ENCODE measurements at regions not wholly inside any gene's neighbourhood (a gene's known extent, or its start where the extent isn't known, plus 50 kb on each side); places are given as distances from the start of the nearest gene placed in this dataset.
"Not testable (repeated sequence)": the region's sequence is repeated elsewhere in the genome, so short reads cannot be mapped to it uniquely, and the experiment has no call there.

- Histone ChIP-seq H3K4me3 (ENCODE audit: low read depth, low read length) (no peak overlapping the region), H3K27ac (ENCODE audit: low read depth) (no peak overlapping the region), H3K4me1 (ENCODE audit: insufficient read depth) (no peaks in the 10 kb centered on the region), H3K36me3 (ENCODE audit: insufficient read depth) (no peaks in the 10 kb centered on the region)
- no peak for DNase-seq (ENCODE audit: extremely low spot score)
- 83% methylated on average over 2 of the region's 2 CpGs for WGBS
Observed at GRCh38 chr3:107920538-107920937, 170.3 kb downstream of the CD47 start.

- no peaks in the 10 kb centered on the region for H3K36me3 ChIP-seq (ENCODE audit: insufficient read depth)
- 77% methylated on average over 3 of the region's 3 CpGs for WGBS
- H3K4me3 ChIP-seq (ENCODE audit: low read depth, low read length): no peak overlapping the region
- no peak overlapping the region for H3K27ac ChIP-seq (ENCODE audit: low read depth)
- no peak for DNase-seq (ENCODE audit: extremely low spot score)
- H3K4me1 ChIP-seq (ENCODE audit: insufficient read depth): no peaks in the 10 kb centered on the region
Observed at GRCh38 chr3:107919239-107919638, 171.6 kb downstream of the CD47 start.

GRCh38 chr3:107916171-107916570 is 174.7 kb downstream of the CD47 start:
- no peak for DNase-seq (ENCODE audit: extremely low spot score)
- no peak overlapping the region for H3K4me3 ChIP-seq (ENCODE audit: low read depth, low read length)
- 75% methylated on average over 6 of the region's 6 CpGs for WGBS

DNA sequence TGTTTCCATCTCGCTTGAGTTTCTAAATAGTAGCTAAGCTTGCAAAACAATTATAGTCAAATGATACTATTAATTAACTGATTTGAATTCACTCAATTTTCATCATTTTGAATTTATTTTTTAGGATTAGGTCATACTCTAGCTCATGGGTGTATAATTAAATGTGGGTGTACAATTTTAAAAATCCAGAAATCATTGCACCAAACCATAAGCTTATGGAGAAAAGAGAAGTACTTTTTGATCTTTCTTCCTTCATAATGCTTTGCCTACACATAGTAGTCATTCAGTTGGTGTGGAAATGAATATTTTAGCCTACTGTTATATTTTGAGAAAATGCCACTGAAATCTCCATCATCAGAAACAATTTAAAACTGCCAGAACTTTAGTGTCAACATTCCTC is 175.1 kb downstream of the CD47 start:
- no peak for DNase-seq (ENCODE audit: extremely low spot score)
- H3K27ac ChIP-seq (ENCODE audit: low read depth): no peak overlapping the region
- no peak overlapping the region for H3K4me3 ChIP-seq (ENCODE audit: low read depth, low read length)
- 99% methylated on average over 1 of the region's 1 CpG for WGBS
- no peaks in the 10 kb centered on the region for H3K36me3 ChIP-seq (ENCODE audit: insufficient read depth)
- no peaks in the 10 kb centered on the region for H3K4me1 ChIP-seq (ENCODE audit: insufficient read depth)

More at GRCh38 chr3:107916171-107916570, 174.7 kb downstream of the CD47 start:
- no peak overlapping the region for H3K27ac ChIP-seq (ENCODE audit: low read depth)
- H3K36me3 ChIP-seq (ENCODE audit: insufficient read depth): no peaks in the 10 kb centered on the region
- H3K4me1 ChIP-seq (ENCODE audit: insufficient read depth): no peaks in the 10 kb centered on the region

GRCh38 chr3:107913701-107914100 is 177.1 kb downstream of the CD47 start:
- Histone ChIP-seq H3K27ac (ENCODE audit: low read depth) (no peak overlapping the region), H3K4me1 (ENCODE audit: insufficient read depth) (no peaks in the 10 kb centered on the region), H3K4me3 (ENCODE audit: low read depth, low read length) (no peak overlapping the region), H3K36me3 (ENCODE audit: insufficient read depth) (no peaks in the 10 kb centered on the region)
- DNase-seq (ENCODE audit: extremely low spot score): no peak

GRCh38 chr3:107911337-107912000 is 179.4 kb downstream of the CD47 start:
- Histone ChIP-seq H3K36me3 (ENCODE audit: insufficient read depth) (no peaks in the 10 kb centered on the region), H3K4me3 (ENCODE audit: low read depth, low read length) (no peak overlapping the region), H3K27ac (ENCODE audit: low read depth) (no peak overlapping the region), H3K4me1 (ENCODE audit: insufficient read depth) (no peaks in the 10 kb centered on the region)
- DNase-seq (ENCODE audit: extremely low spot score): no peak
- 76% methylated on average over 3 of the region's 3 CpGs for WGBS

GRCh38 chr3:107910713-107911259 is 180.0 kb downstream of the CD47 start:
- WGBS: 66% methylated on average over 4 of the region's 4 CpGs
- no peak overlapping the region for H3K4me3 ChIP-seq (ENCODE audit: low read depth, low read length)
- no peak overlapping the region for H3K27ac ChIP-seq (ENCODE audit: low read depth)
- DNase-seq (ENCODE audit: extremely low spot score): no peak
- H3K36me3 ChIP-seq (ENCODE audit: insufficient read depth): no peaks in the 10 kb centered on the region
- no peaks in the 10 kb centered on the region for H3K4me1 ChIP-seq (ENCODE audit: insufficient read depth)

DNA sequence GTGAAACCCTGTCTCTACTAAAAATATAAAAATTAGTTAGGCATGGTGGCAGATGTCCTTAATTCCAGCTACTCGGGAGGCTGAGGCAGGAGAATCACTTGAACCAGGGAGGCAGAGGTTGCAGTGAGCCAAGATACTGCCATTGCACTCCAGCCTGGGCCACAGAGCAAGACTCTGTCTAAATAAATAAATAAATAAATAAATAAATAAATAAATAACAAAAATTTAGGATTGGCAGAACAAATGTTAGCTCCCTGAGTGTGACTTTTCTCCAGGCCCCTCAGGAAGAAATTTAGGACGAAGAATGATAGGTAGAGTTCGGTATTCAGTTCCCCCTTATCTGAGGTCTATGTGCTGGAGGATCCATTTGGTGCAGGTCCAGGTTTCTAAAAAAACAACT is 181.2 kb downstream of the CD47 start:
- H3K27ac ChIP-seq (ENCODE audit: low read depth); H3K4me3 ChIP-seq (ENCODE audit: low read depth, low read length); H3K4me1 ChIP-seq (ENCODE audit: insufficient read depth); H3K36me3 ChIP-seq (ENCODE audit: insufficient read depth); DNase-seq (ENCODE audit: extremely low spot score): not testable (repeated sequence)
- WGBS: 84% methylated on average over 3 of the region's 3 CpGs

- H3K4me1 ChIP-seq (ENCODE audit: insufficient read depth): no peaks in the 10 kb centered on the region
- no peak overlapping the region for H3K4me3 ChIP-seq (ENCODE audit: low read depth, low read length)
- no peak overlapping the region for H3K27ac ChIP-seq (ENCODE audit: low read depth)
- no peaks in the 10 kb centered on the region for H3K36me3 ChIP-seq (ENCODE audit: insufficient read depth)
- no peak for DNase-seq (ENCODE audit: extremely low spot score)
Observed at GRCh38 chr3:107907996-107908395, 182.8 kb downstream of the CD47 start.

- Histone ChIP-seq H3K4me1 (ENCODE audit: insufficient read depth) (no peaks in the 10 kb centered on the region), H3K27ac (ENCODE audit: low read depth) (no peak overlapping the region), H3K4me3 (ENCODE audit: low read depth, low read length) (no peak overlapping the region), H3K36me3 (ENCODE audit: insufficient read depth) (no peaks in the 10 kb centered on the region)
- 31% methylated on average over 6 of the region's 6 CpGs for WGBS
- no peak for DNase-seq (ENCODE audit: extremely low spot score)
Observed at GRCh38 chr3:107904536-107905066, 186.2 kb downstream of the CD47 start.

DNA sequence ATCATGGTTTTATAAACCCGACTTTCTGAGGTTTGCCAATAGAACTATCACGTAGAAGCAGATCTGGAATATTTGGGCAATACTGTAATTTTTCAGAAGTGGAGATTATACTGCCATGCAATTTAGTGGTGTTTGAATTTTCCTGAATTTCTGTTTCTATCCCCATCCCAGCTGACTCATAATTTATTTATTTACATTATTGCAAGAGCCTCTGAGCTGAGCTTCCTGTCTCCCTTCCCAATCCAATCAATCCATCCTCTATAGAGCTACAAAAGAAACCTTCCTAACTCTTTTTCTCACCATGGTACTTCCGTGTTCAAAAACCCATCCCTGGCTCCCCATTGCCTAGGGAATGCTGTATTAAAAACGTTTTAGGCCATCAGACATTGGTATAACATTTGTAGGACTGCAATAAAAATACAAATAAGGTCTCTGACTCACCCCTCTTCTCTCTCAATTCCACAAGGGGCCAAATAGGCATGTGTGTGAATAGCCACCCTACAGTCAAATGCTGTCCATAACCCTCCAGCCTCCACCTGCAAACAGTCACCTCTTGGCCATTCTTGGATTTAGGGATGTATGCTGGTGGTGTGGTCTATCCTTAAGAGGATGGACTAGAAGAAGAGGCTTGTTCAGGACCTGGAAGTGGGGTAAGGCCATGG is 190.7 kb downstream of the CD47 start:
- Histone ChIP-seq H3K4me1 (ENCODE audit: insufficient read depth) (no peaks in the 10 kb centered on the region), H3K27ac (ENCODE audit: low read depth) (no peak overlapping the region), H3K4me3 (ENCODE audit: low read depth, low read length) (no peak overlapping the region), H3K36me3 (ENCODE audit: insufficient read depth) (no peaks in the 10 kb centered on the region)
- DNase-seq (ENCODE audit: extremely low spot score): no peak
- WGBS: 77% methylated on average over 4 of the region's 4 CpGs

DNA sequence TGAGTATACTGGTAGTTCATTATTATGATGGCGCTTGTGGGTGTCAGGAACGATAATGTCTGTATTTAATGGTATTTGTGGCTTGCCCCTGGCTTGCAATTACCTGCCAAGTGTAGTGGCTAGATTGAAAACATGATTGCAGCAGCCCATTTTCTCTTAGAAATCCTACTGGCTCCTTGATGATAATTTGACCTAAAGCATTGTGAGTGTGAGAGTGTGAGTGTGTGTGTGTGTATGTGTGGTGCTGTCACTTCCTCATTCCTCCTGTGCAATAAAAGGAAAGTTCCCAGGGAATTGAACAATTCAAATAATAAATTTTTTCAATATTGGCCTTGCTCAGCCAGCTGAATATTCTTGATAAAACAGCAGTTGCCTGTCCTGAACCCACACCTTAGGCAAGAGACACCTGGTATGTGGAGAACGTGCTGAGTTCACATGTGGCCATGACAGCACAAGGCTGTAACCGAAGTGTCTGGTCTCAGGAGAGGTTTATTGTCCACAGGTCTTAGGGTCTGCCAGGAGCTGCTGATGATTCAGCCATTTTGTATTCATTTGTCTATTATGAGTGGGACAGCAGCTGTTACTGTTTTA is 193.3 kb downstream of the CD47 start:
- H3K36me3 ChIP-seq (ENCODE audit: insufficient read depth): no peaks in the 10 kb centered on the region
- H3K27ac ChIP-seq (ENCODE audit: low read depth): no peak overlapping the region
- WGBS: 52% methylated on average over 4 of the region's 4 CpGs
- no peak for DNase-seq (ENCODE audit: extremely low spot score)
- H3K4me1 ChIP-seq (ENCODE audit: insufficient read depth): no peaks in the 10 kb centered on the region
- H3K4me3 ChIP-seq (ENCODE audit: low read depth, low read length): no peak overlapping the region

DNA sequence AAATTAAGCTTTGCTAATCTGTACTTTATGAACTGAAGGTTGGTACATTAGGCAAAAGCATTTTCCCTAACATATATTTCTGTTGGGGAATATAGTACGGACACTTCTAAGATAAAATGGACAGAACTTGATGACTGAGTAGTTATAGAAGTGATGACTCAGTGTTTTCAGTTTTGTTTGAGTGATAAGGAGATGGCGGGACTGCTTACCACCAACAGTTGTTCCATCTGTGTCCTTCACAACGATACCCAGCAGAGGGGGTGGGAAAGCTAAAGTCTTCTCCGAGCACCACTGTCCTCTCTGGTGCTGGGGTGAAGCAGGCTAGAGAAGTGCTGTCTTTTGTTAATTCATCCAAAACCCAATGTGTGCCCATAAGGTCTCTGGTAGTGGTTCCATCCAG is 195.8 kb downstream of the CD47 start:
- DNase-seq (ENCODE audit: extremely low spot score): no peak
- Histone ChIP-seq H3K4me3 (ENCODE audit: low read depth, low read length) (no peak overlapping the region), H3K36me3 (ENCODE audit: insufficient read depth) (no peaks in the 10 kb centered on the region), H3K27ac (ENCODE audit: low read depth) (no peak overlapping the region), H3K4me1 (ENCODE audit: insufficient read depth) (no peaks in the 10 kb centered on the region)
- 92% methylated on average over 4 of the region's 4 CpGs for WGBS
